ENCODE measurements at regions not wholly inside any gene's neighbourhood (a gene's known extent, or its start where the extent isn't known, plus 50 kb on each side); places are given as distances from the start of the nearest gene placed in this dataset.

- TF ChIP-seq, protein P1, sequence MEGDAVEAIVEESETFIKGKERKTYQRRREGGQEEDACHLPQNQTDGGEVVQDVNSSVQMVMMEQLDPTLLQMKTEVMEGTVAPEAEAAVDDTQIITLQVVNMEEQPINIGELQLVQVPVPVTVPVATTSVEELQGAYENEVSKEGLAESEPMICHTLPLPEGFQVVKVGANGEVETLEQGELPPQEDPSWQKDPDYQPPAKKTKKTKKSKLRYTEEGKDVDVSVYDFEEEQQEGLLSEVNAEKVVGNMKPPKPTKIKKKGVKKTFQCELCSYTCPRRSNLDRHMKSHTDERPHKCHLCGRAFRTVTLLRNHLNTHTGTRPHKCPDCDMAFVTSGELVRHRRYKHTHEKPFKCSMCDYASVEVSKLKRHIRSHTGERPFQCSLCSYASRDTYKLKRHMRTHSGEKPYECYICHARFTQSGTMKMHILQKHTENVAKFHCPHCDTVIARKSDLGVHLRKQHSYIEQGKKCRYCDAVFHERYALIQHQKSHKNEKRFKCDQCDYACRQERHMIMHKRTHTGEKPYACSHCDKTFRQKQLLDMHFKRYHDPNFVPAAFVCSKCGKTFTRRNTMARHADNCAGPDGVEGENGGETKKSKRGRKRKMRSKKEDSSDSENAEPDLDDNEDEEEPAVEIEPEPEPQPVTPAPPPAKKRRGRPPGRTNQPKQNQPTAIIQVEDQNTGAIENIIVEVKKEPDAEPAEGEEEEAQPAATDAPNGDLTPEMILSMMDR (IDR thresholded peaks at IDR 0.05), result no peak
- TF ChIP-seq ZFX (IDR thresholded peaks at IDR 0.05; ENCODE audit: borderline replicate concordance), result no peak
Measured at GRCh38 chr16:55102077-55102476, 171.4 kb downstream of the IRX5 start.

Measured in 22Rv1 (cell line).